Small intestine (tissue), 7 donors: ENCODE measurements at regions not wholly inside any gene's neighbourhood (a gene's known extent, or its start where the extent isn't known, plus 50 kb on each side); places are given as distances from the start of the nearest gene placed in this dataset.

Experiments used
- DNase-seq, 2 donors: peaks; one replicate each; pipeline versions ENCODE4 v3.0.0 to v3.0.0-alpha.2; 2013
- FAIRE-seq: peaks from 2 replicates; lab custom pipeline; 2012; peaks lifted over from hg19 to GRCh38; lab: Jason Lieb, UNC
- H3K27ac ChIP-seq, 3 donors: one replicate each; pipeline ENCODE4 v1.5.1; 2013; ENCODE audit warnings: low read length in 2 of 3, mild to moderate bottlenecking in 2 of 3, control low read depth in 1 of 3, inconsistent platforms in 1 of 3, low read depth in 1 of 3, moderate library complexity in 1 of 3
- H3K27me3 ChIP-seq, 3 donors: one replicate each; pipeline ENCODE4 v1.6.1; 2013; ENCODE audit warnings: low read length in 3 of 3, inconsistent platforms in 1 of 3; ENCODE audit not compliant: control insufficient read depth in 3 of 3, insufficient read depth in 3 of 3
- H3K36me3 ChIP-seq, 3 donors: one replicate each; pipeline ENCODE4 v1.6.1; 2013; ENCODE audit warnings: low read length in 3 of 3, inconsistent platforms in 1 of 3, low read depth in 1 of 3, mild to moderate bottlenecking in 1 of 3, moderate library complexity in 1 of 3; ENCODE audit not compliant: control insufficient read depth in 3 of 3, insufficient read depth in 2 of 3
- H3K4me1 ChIP-seq, 3 donors: one replicate each; pipeline ENCODE4 v1.6.1; 2013; ENCODE audit warnings: low read length in 2 of 3, inconsistent platforms in 1 of 3, low read depth in 1 of 3, mild to moderate bottlenecking in 1 of 3, moderate library complexity in 1 of 3; ENCODE audit not compliant: control insufficient read depth in 3 of 3, insufficient read depth in 2 of 3
- H3K4me3 ChIP-seq, 3 donors: one replicate each; pipeline ENCODE4 v1.5.1; 2013; ENCODE audit warnings: low read length in 3 of 3, control low read depth in 1 of 3, inconsistent platforms in 1 of 3, low read depth in 1 of 3, mild to moderate bottlenecking in 1 of 3, moderate library complexity in 1 of 3
- H3K9me3 ChIP-seq, 2 donors: one replicate each; pipeline ENCODE4 v1.6.1; 2013; ENCODE audit warnings: low read depth in 1 of 2, low read length in 1 of 2; ENCODE audit not compliant: control insufficient read depth in 2 of 2, insufficient read depth in 1 of 2
- WGBS, 3 donors: extraction: QIAGEN DNeasy Blood & Tissue Kit; methylation state at CpG; one replicate each; pipeline ENCODE4 v1.1.7; 2013; 5-methylcytosine and 5-hydroxymethylcytosine counted together
- donor health status: healthy with polysubstance abuse.
- donor health status: control.
- donor health status: control.
- donor health status: Bipolar disorder and iron deficiency.
- donor health status: healthy.

DNA sequence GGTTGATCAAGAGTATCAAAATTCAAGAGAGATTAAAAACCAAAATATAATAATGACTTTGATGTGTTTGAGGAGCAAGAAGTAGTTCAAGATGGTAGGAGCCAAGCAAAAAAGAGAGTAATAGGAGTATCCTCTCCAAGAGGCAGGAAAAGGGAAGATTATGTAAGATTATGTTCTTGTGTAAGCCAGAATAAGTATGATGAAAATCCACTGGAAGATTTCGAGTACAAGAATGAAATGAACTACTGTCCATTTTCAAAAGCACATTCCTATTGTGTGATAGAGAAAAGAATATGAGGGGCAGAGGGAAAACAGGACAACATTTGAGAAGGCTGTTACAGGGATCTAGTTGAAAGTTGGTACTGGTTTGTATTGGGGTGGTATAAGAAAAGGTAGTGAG lies 659.6 kb upstream of the INTU start:
- Histone ChIP-seq H3K4me1 (no peaks in the 10 kb centered on the region), H3K27me3 (no peaks in the 10 kb centered on the region), H3K4me3 (no peak overlapping the region), H3K36me3 (no peaks in the 10 kb centered on the region), H3K27ac (no peak overlapping the region), H3K9me3 (no peaks in the 10 kb centered on the region)
- WGBS, 3 donors: 65 to 75% (median 69%) methylated on average over 1 of the region's 1 CpG
- DNase-seq (no peak), FAIRE-seq (no peak)

DNA sequence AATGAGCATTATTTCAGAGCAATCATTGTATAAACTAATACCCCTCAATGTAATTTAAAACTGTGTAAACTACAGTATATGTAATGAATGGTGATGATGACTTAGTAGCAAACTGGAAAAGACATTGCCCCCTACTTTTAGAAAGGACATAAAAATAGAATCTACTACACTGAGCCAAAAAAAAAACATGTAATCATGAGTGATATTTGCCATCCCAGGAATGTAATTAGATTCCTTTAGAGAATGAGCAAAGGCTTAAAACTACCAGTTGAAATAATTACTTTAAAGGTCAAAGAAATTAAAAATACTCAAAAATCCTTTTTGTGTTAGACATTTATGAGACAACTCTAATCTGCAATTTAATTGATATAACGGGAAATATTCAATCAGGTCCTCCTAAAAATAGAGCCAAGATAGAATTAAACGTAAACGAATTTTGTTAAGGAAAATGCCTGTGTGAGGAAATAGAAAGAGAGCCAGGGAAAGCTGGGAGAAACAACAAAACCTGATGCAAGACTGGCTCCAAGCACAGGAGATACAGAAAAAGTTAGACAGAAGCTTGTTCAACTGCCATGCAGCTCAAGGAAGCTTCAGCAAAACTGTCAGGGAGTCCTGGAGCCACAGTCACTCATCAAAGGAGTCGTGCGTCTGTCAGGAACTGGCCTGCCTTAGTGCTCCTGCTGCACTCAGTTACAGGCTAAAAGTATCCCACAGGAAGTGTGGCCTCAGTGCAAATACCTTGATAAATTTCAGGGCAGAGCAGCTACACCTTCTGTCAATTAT lies 655.7 kb upstream of the INTU start:
- H3K36me3 ChIP-seq: no peaks in the 10 kb centered on the region
- no peak for DNase-seq
- H3K4me3 ChIP-seq: no peak overlapping the region
- 51 to 66% (median 65%) methylated on average over 5 of the region's 5 CpGs for WGBS, 3 donors
- H3K4me1 ChIP-seq: no peaks in the 10 kb centered on the region
- H3K27me3 ChIP-seq: no peaks in the 10 kb centered on the region
- no peak overlapping the region for H3K27ac ChIP-seq
- no peaks in the 10 kb centered on the region for H3K9me3 ChIP-seq
- FAIRE-seq: no peak

DNA sequence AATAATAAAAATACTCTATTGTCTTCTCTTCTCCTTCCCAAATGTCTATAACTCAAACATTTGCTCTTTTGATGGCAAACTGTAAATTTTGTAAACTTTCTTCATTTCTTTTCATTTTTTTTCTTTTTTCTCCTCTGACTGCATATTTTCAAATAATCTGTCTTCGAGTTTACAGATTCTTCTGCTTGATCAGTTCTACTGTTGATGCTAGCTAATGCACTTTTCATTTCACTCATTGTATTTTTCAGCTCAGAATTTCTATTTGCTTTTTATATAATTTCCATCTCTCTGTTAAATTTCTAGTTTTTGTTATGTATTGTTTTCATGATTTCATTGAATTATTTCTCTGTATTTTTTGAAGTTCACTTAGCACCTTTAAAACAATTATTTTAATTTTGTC lies 646.8 kb upstream of the INTU start:
- no peaks in the 10 kb centered on the region for H3K4me1 ChIP-seq
- FAIRE-seq: no peak
- H3K27ac ChIP-seq: no peak overlapping the region
- no peaks in the 10 kb centered on the region for H3K27me3 ChIP-seq
- WGBS, 3 donors: 62 to 77% (median 72%) methylated on average over 1 of the region's 1 CpG
- H3K4me3 ChIP-seq: no peak overlapping the region
- no peak for DNase-seq
- H3K36me3 ChIP-seq: no peaks in the 10 kb centered on the region
- peaks cover 0 to 2% of the 10 kb centered on the region in 2 donors for H3K9me3 ChIP-seq

DNA sequence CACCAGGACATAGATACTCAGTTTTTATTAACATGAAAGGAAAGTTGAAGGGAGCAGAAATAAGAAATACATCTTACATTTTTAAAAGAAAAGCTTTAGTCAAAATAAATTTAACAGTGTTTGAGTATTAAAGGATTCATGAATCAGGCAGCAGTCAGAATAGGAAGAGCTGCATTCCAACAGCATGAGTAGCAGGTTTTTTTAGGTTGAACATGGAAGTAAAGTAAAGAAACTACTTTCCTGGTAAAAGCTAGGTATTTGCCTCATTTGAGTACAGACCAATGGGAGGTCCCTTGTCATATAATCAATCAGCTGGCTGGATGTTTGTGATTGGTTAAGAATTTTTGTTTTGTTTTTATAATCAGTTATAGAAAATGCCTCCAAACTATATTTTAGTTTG lies 645.9 kb upstream of the INTU start:
- DNase-seq (no peak), FAIRE-seq (no peak)
- no peaks in the 10 kb centered on the region for H3K4me1 ChIP-seq
- no peak overlapping the region for H3K4me3 ChIP-seq
- H3K27ac ChIP-seq: no peak overlapping the region
- peaks cover 0 to 2% of the 10 kb centered on the region in 2 donors for H3K9me3 ChIP-seq
- H3K27me3 ChIP-seq: no peaks in the 10 kb centered on the region
- no peaks in the 10 kb centered on the region for H3K36me3 ChIP-seq

DNA sequence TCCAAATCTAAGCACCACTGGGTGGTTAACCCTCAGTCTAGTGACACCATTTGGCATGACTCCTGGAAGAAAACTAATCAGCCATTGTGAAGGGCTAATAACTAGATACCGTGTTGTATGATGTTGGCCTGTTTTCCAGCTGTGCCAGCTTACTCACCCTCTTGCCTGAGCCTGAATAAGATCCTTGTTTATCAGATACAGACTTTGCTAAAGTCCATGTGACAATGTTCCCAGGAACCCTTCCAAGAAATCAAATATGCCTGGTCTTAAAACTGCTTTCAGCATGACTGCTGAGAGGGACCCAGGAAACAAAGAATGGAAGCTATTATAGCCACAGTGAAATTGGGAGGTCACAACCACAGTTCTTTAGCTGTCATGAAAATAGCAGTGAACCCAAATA lies 640.8 kb upstream of the INTU start:
- no peaks in the 10 kb centered on the region for H3K27me3 ChIP-seq
- no peak for DNase-seq
- WGBS, 3 donors: 48 to 79% (median 53%) methylated on average over 1 of the region's 1 CpG
- FAIRE-seq: no peak
- no peaks in the 10 kb centered on the region for H3K36me3 ChIP-seq
- no peaks in the 10 kb centered on the region for H3K4me1 ChIP-seq
- peaks cover 0 to 2% of the 10 kb centered on the region in 2 donors for H3K9me3 ChIP-seq
- no peak overlapping the region for H3K4me3 ChIP-seq
- H3K27ac ChIP-seq: no peak overlapping the region

DNA sequence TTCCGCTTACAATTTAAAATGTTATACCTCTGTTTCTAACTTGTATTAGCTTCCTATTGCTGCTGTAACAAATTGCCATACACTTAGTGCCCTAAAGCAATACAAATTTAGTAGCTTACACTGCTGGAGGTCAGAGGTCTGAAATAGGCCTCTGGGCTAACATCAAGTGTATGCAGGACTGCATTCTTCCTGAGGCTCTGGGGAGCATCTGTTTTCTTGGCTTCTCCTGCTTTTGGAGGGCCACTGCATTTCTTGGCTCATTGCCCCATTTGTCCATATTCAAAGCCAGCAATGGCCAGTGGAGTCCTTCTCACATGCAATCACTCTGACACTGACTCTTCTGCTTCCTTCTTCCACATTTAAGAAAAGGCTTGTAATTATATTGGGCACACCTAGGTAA lies 639.8 kb upstream of the INTU start:
- 90 to 100% (median 96%) methylated on average over 1 of the region's 1 CpG for WGBS, 3 donors
- Histone ChIP-seq H3K4me3 (no peak overlapping the region), H3K27ac (no peak overlapping the region), H3K27me3 (no peaks in the 10 kb centered on the region), H3K36me3 (no peaks in the 10 kb centered on the region), H3K9me3 (peaks cover 0 to 2% of the 10 kb centered on the region in 2 donors), H3K4me1 (no peaks in the 10 kb centered on the region)
- FAIRE-seq: no peak
- no peak for DNase-seq

DNA sequence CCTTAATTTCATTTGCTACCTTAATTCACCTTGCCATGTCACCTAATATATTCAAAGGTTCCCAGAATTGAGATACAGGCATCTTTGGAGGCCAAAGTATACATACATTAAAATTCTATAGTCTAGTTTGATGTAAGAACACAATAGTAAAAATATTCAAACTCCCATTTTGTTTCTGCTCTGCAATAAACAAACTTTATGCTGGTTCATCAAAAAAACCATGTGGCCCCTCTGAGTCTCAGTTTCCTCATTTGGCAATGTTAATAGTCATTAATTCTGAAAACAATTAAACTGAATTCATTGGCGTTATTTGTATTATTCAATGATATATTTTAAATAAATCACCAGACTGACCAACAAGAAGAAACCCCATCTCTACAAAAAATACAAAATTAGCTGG lies 639.4 kb upstream of the INTU start:
- Histone ChIP-seq H3K27ac (no peak overlapping the region), H3K27me3 (no peaks in the 10 kb centered on the region), H3K4me1 (no peaks in the 10 kb centered on the region), H3K9me3 (peaks cover 0 to 2% of the 10 kb centered on the region in 2 donors), H3K4me3 (no peak overlapping the region), H3K36me3 (no peaks in the 10 kb centered on the region)
- no peak for FAIRE-seq
- WGBS, 3 donors: 57 to 79% (median 69%) methylated on average over 1 of the region's 1 CpG
- DNase-seq: no peak

DNA sequence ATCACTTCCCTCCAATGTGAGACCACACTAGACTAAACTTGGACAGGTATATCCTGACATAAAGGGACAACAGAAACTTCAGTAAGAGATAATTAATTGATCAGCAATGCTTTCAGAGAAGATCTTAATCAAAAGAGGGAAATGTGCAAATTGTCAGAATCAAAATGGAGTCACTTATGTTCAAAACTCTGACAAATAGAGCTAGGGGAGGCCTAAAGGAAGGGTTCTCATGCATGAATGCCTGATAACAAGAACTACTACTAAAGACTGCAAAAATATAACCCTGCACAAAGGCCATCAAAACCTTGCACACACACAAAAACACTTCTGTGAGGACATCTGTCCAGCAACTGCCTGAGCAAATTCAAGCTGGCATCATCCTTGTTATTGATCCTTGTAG lies 637.5 kb upstream of the INTU start:
- H3K27ac ChIP-seq: no peak overlapping the region
- peaks cover 0 to 2% of the 10 kb centered on the region in 2 donors for H3K9me3 ChIP-seq
- no peaks in the 10 kb centered on the region for H3K4me1 ChIP-seq
- FAIRE-seq (no peak), DNase-seq (no peak)
- H3K36me3 ChIP-seq: no peaks in the 10 kb centered on the region
- no peaks in the 10 kb centered on the region for H3K27me3 ChIP-seq
- H3K4me3 ChIP-seq: no peak overlapping the region

DNA sequence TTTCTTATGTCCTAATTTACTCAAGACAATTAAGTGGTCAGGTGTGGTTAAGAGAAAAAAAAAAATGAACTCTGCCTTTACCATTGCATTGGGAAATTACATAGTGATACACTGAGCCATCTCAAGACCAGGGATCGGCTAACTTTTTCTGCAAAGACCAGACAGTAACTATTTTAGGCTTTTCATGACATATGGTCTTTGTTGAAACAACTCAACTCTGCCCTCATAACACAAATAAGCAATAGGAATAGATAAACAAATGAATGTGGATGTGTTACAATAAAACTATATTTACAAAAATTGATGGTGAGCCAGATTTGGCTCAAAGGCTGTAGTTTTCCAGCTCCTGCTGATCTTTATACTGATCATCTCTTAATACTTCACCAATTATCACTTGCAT lies 632.6 kb upstream of the INTU start:
- FAIRE-seq (no peak), DNase-seq (no peak)
- no peak overlapping the region for H3K4me3 ChIP-seq
- H3K27me3 ChIP-seq: no peaks in the 10 kb centered on the region
- H3K4me1 ChIP-seq: no peaks in the 10 kb centered on the region
- no peaks in the 10 kb centered on the region for H3K9me3 ChIP-seq
- no peak overlapping the region for H3K27ac ChIP-seq
- WGBS, 3 donors: 71 to 85% (median 79%) methylated on average over 1 of the region's 1 CpG
- H3K36me3 ChIP-seq: no peaks in the 10 kb centered on the region
